ENCODE measurements at regions not wholly inside any gene's neighbourhood (a gene's known extent, or its start where the extent isn't known, plus 50 kb on each side); places are given as distances from the start of the nearest gene placed in this dataset.

- no peak overlapping the region for H3K27ac Mint-ChIP-seq
- no peak for DNase-seq (ENCODE audit: low spot score, unreplicated experiment)
- no peaks in the 10 kb centered on the region for H3K4me1 Mint-ChIP-seq (ENCODE audit: low read depth)
- no peaks in the 10 kb centered on the region for H3K9me3 Mint-ChIP-seq (ENCODE audit: low read depth)
- no peaks in the 10 kb centered on the region for H3K36me3 Mint-ChIP-seq (ENCODE audit: insufficient read depth)
- no peak for TF ChIP-seq CTCF (IDR thresholded peaks at IDR 0.05; ENCODE audit: unreplicated experiment)
- H3K27me3 Mint-ChIP-seq = peaks cover 3% of the 10 kb centered on the region
- H3K4me3 Mint-ChIP-seq (ENCODE audit: low read depth) = no peak overlapping the region
Measured at GRCh38 chr11:70736461-70736860, 338.1 kb downstream of the CTTN start.

GRCh38 chr11:70736937-70737640 is 338.8 kb downstream of the CTTN start:
- Mint-ChIP-seq H3K36me3 (ENCODE audit: insufficient read depth) (no peaks in the 10 kb centered on the region), H3K27me3 (peaks cover 3% of the 10 kb centered on the region), H3K9me3 (ENCODE audit: low read depth) (no peaks in the 10 kb centered on the region), H3K4me1 (ENCODE audit: low read depth) (no peaks in the 10 kb centered on the region), H3K27ac (no peak overlapping the region), H3K4me3 (ENCODE audit: low read depth) (no peak overlapping the region)
- DNase-seq (ENCODE audit: low spot score, unreplicated experiment) = no peak
- TF ChIP-seq CTCF (IDR thresholded peaks at IDR 0.05; ENCODE audit: unreplicated experiment) = no peak

- Mint-ChIP-seq H3K27me3 (peaks cover 3% of the 10 kb centered on the region), H3K9me3 (ENCODE audit: low read depth) (no peaks in the 10 kb centered on the region), H3K4me3 (ENCODE audit: low read depth) (no peak overlapping the region), H3K27ac (no peak overlapping the region), H3K4me1 (ENCODE audit: low read depth) (peaks cover 9% of the 10 kb centered on the region), H3K36me3 (ENCODE audit: insufficient read depth) (no peaks in the 10 kb centered on the region)
- DNase-seq (ENCODE audit: low spot score, unreplicated experiment) = no peak
- no peak for TF ChIP-seq CTCF (IDR thresholded peaks at IDR 0.05; ENCODE audit: unreplicated experiment)
Measured at GRCh38 chr11:70737816-70738630, 339.7 kb downstream of the CTTN start.

GRCh38 chr11:70738661-70739060 is 340.3 kb downstream of the CTTN start:
- no peaks in the 10 kb centered on the region for H3K36me3 Mint-ChIP-seq (ENCODE audit: insufficient read depth)
- H3K27ac Mint-ChIP-seq = no peak overlapping the region
- H3K27me3 Mint-ChIP-seq = peaks cover 3% of the 10 kb centered on the region
- peaks cover 14% of the 10 kb centered on the region for H3K4me1 Mint-ChIP-seq (ENCODE audit: low read depth)
- H3K4me3 Mint-ChIP-seq (ENCODE audit: low read depth) = no peak overlapping the region
- no peak for DNase-seq (ENCODE audit: low spot score, unreplicated experiment)
- H3K9me3 Mint-ChIP-seq (ENCODE audit: low read depth) = no peaks in the 10 kb centered on the region
- no peak for TF ChIP-seq CTCF (IDR thresholded peaks at IDR 0.05; ENCODE audit: unreplicated experiment)

- no peak for TF ChIP-seq CTCF (IDR thresholded peaks at IDR 0.05; ENCODE audit: unreplicated experiment)
- H3K27ac Mint-ChIP-seq = no peak overlapping the region
- no peaks in the 10 kb centered on the region for H3K36me3 Mint-ChIP-seq (ENCODE audit: insufficient read depth)
- no peak overlapping the region for H3K4me3 Mint-ChIP-seq (ENCODE audit: low read depth)
- H3K9me3 Mint-ChIP-seq (ENCODE audit: low read depth) = no peaks in the 10 kb centered on the region
- H3K4me1 Mint-ChIP-seq (ENCODE audit: low read depth) = peaks cover 15% of the 10 kb centered on the region
- no peak for DNase-seq (ENCODE audit: low spot score, unreplicated experiment)
- peaks cover 3% of the 10 kb centered on the region for H3K27me3 Mint-ChIP-seq
Measured at GRCh38 chr11:70739091-70739490, 340.8 kb downstream of the CTTN start.
